ENCODE measurements at regions not wholly inside any gene's neighbourhood (a gene's known extent, or its start where the extent isn't known, plus 50 kb on each side); places are given as distances from the start of the nearest gene placed in this dataset.

DNA sequence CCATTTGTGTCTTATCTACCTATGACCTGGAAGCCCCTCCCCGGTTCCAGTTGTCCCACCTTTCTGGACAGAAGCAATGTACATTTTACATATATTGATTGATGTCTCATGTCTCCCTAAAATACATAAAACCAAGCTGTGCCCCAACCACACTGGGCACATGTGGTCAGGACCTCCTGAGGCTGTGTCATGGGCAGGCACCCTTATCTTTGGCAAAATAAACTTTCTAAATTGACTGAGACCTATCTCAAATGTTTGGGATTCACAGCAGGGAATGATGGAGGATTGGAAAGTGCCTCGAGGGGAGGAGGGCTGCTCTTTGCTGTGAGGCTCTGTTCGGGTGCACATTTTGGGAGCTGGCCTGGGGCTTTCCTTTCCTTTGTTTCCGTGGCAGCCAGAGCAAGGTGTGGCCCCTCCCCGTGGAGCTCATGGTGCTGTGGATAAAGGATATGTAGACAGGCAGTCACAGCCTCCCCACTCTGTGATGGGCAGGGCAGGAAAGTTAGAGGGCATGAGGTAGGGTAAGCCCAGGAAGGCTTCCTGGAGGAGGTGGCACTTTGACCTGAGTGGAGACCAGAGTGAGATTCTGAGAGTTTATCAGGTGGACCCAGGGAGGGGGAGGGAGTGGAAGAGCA lies 615.6 kb downstream of the TBC1D22A start:
- 69 to 74% (median 70%) methylated on average over 3 to 5 of the region's 5 CpGs for WGBS, 4 donors
- Histone ChIP-seq H3K27me3 (no peaks in the 10 kb centered on the region), H3K27ac (no peak overlapping the region), H3K9me3 (replicated peaks in 1 of 3) (no peaks in the 10 kb centered on the region), H3K4me1 (replicated peaks in 1 of 2) (no peaks in the 10 kb centered on the region), H3K4me3 (no peak overlapping the region), H3K36me3 (replicated peaks in 1 of 2) (no peaks in the 10 kb centered on the region)
- TF ChIP-seq, protein P1, sequence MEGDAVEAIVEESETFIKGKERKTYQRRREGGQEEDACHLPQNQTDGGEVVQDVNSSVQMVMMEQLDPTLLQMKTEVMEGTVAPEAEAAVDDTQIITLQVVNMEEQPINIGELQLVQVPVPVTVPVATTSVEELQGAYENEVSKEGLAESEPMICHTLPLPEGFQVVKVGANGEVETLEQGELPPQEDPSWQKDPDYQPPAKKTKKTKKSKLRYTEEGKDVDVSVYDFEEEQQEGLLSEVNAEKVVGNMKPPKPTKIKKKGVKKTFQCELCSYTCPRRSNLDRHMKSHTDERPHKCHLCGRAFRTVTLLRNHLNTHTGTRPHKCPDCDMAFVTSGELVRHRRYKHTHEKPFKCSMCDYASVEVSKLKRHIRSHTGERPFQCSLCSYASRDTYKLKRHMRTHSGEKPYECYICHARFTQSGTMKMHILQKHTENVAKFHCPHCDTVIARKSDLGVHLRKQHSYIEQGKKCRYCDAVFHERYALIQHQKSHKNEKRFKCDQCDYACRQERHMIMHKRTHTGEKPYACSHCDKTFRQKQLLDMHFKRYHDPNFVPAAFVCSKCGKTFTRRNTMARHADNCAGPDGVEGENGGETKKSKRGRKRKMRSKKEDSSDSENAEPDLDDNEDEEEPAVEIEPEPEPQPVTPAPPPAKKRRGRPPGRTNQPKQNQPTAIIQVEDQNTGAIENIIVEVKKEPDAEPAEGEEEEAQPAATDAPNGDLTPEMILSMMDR (IDR thresholded peaks at IDR 0.05): no peak
- TF ChIP-seq POLR2A (IDR thresholded peaks at IDR 0.05): no peak
- DNase-seq: no peak
- intact Hi-C loops (cut with DNase I): no loop called here

DNA sequence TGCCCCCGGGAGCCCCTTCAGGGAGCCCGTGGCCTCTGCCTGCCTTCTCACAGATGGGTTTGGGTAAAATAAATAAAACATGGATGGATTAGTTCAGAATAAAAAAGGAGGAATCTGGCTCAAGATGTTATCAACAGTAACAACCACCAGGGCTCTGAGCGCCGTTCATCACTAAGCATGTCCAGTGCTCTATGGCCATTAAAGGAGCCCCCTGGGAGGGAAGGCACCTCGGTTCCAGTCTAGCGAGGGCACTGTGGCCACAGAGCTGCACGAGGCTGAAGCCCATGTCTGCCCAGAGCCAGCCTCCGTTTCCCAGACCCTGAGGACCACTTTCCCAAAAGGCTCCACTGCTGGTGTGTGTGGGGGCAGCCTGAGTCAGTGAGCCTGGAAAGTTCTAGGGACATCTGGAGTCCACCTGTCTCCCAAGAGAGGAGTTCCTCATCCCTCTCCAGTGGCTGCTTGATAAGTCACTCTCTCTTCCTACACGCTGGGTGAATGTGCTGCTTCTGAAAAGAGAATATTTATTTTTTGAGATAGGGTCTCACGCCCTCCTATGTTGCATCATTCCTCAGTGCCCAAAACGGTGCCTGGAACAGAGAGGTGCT lies 614.6 kb downstream of the TBC1D22A start:
- no peak for DNase-seq
- Histone ChIP-seq H3K9me3 (replicated peaks in 1 of 3) (no peaks in the 10 kb centered on the region), H3K27me3 (no peaks in the 10 kb centered on the region)

DNA sequence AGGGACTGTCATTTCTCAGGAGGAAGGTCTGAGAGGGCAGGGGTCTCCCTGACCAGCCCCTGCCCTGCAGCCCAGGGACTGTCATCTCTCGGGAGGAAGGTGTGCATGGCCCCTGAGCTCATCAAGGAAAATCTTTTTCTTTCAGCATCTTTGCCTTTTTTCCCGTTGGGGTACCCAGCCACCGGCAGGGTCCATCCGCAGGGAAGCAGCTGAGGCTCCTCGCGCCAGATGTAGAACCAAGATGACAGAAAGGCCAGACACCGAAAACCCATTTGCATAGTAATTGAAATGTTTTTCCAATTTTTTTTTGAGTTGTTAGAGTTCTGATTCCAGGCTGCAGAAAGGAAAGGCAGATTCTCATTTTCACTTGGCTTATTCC lies 613.9 kb downstream of the TBC1D22A start:
- WGBS, 4 donors: 79 to 87% (median 83%) methylated on average over 7 of the region's 7 CpGs
- intact Hi-C loops (cut with DNase I): no loop called here
- Histone ChIP-seq H3K36me3 (replicated peaks in 1 of 2) (no peaks in the 10 kb centered on the region), H3K9me3 (replicated peaks in 1 of 3) (no peaks in the 10 kb centered on the region), H3K27ac (no peak overlapping the region), H3K27me3 (no peaks in the 10 kb centered on the region), H3K4me3 (no peak overlapping the region), H3K4me1 (replicated peaks in 1 of 2) (no peaks in the 10 kb centered on the region)
- no peak for TF ChIP-seq POLR2A (IDR thresholded peaks at IDR 0.05)
- TF ChIP-seq, protein P1 (IDR thresholded peaks at IDR 0.05): no peak
- DNase-seq: no peak

More for the DNA sequence above, 614.6 kb downstream of the TBC1D22A start:
- Histone ChIP-seq H3K27ac (no peak overlapping the region), H3K4me3 (no peak overlapping the region), H3K4me1 (replicated peaks in 1 of 2) (no peaks in the 10 kb centered on the region), H3K36me3 (replicated peaks in 1 of 2) (no peaks in the 10 kb centered on the region)
- 58 to 68% (median 64%) methylated on average over 7 to 11 of the region's 11 CpGs for WGBS, 4 donors
- intact Hi-C loops (cut with DNase I): no loop called here
- no peak for TF ChIP-seq POLR2A (IDR thresholded peaks at IDR 0.05)
- TF ChIP-seq, protein P1 (IDR thresholded peaks at IDR 0.05): no peak

DNA sequence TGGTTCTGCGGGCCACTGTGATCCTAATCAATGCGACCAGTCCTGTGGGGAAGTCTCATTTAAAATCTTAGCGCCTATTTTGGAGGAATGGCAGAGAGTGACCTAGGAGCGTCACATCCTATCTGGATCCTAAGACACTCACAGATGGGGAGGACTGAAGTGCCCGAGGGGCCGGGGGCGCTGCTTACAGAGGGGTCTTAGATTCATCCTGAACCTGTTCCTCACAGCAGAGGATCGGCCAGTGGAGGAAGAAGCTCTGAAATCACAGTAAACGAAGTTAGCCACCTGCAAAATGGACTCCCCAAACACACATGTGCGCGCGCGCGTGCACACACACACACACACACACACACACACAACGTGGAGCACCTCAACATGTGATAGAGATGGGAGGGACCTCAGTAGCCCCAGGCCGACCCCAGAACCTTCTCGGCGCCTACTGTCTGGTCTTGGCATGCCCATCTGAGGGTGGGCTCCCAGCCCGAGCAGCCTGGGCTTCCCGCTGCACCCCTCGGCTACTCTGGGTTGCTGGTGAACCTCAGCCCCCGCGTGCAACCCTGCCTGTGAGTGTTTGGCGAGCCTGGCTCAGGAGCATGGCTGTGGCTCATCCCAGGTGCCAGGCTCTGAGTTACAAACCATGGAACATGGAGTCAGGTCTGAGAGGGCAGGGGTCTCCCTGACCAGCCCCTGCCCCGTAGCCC lies 613.3 kb downstream of the TBC1D22A start:
- TF ChIP-seq, protein P1 (IDR thresholded peaks at IDR 0.05): no peak
- no peak for TF ChIP-seq POLR2A (IDR thresholded peaks at IDR 0.05)
- WGBS, 4 donors: 73 to 87% (median 79%) methylated on average over 6 to 25 of the region's 25 CpGs
- intact Hi-C loops (cut with DNase I): no loop called here
- no peak for DNase-seq
- no peak overlapping the region for H3K27ac ChIP-seq
- H3K4me1 ChIP-seq (replicated peaks in 1 of 2): no peaks in the 10 kb centered on the region
- H3K36me3 ChIP-seq (replicated peaks in 1 of 2): no peaks in the 10 kb centered on the region
- H3K4me3 ChIP-seq: no peak overlapping the region
- H3K9me3 ChIP-seq (replicated peaks in 1 of 3): no peaks in the 10 kb centered on the region
- H3K27me3 ChIP-seq: no peaks in the 10 kb centered on the region

Measured in adrenal gland (tissue), 9 donors.